Activated CD8-positive, alpha-beta memory T cell treated with anti-CD3 and anti-CD28 coated beads, Interleukin-2, amount 50 U/mL, for 1 hour (primary cell): ENCODE measurements at regions not wholly inside any gene's neighbourhood (a gene's known extent, or its start where the extent isn't known, plus 50 kb on each side); places are given as distances from the start of the nearest gene placed in this dataset.
A peak's percentile ranks its signal among the peaks of the same experiment; 100 is the strongest.

Experiments used
- DNase-seq: peaks from one replicate; pipeline ENCODE4 v3.0.0-alpha.2; 2020; ENCODE audit errors: extremely low read depth

GRCh38 chr12:3991798-3992580 lies 118.8 kb upstream of the PARP11 start:
- no peak for DNase-seq

GRCh38 chr12:3990501-3991280 lies 117.5 kb upstream of the PARP11 start:
- DNase-seq, result no peak

GRCh38 chr12:3989218-3989550 lies 116.0 kb upstream of the PARP11 start:
- DNase-seq, result no peak

DNA sequence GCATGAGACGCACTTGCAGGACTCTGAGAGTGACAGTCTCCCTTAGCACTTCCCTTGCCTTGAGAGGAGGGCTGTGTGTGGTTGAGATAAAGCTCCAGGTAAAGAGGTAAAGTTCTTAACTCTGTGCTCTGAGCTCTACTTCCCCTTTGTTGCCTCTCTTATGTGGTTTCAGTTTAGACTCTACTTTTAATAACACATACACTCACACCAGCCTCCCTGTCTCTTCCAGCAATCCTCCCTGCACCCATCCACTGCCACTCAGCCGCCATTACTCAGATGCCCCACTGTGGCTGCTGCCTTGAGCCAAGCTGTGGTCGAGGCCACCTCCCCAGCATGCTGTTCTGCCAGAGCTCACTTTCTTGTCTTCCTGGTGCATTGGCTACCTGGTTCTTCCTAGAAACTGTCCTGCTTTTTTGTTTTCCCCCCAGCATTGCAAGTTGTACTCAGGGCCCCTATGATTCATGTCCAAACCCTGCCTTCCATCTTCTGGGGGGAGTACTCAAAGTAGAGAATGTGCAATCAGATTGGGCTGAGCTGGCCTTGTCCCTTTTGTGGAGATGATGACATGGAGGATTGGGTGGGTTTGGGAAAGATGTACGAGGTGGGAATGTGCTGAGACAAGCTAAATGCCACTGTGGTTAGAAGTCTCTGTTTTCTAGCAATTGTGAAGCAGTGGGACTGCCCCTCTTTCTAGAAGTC lies 115.5 kb upstream of the PARP11 start:
- no peak for DNase-seq

DNA sequence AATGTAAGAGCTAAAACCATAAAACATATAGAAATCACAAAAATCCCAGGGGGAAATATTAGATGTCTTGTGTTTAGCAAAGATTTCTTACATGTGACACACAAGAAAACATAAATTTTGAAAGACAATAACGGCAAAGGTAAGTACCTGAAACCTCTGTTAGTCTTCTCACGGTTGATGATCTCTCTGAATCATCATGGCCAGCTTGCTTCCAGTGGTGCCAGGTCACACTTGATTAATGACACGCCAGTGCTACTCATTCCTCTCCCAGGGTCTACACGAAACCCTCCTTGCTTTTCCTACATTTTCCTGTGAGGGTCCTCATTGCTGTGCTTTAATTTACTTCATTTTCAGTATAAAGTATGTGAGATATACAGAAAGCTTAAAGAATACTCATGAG lies 114.4 kb upstream of the PARP11 start:
- no peak for DNase-seq

DNA sequence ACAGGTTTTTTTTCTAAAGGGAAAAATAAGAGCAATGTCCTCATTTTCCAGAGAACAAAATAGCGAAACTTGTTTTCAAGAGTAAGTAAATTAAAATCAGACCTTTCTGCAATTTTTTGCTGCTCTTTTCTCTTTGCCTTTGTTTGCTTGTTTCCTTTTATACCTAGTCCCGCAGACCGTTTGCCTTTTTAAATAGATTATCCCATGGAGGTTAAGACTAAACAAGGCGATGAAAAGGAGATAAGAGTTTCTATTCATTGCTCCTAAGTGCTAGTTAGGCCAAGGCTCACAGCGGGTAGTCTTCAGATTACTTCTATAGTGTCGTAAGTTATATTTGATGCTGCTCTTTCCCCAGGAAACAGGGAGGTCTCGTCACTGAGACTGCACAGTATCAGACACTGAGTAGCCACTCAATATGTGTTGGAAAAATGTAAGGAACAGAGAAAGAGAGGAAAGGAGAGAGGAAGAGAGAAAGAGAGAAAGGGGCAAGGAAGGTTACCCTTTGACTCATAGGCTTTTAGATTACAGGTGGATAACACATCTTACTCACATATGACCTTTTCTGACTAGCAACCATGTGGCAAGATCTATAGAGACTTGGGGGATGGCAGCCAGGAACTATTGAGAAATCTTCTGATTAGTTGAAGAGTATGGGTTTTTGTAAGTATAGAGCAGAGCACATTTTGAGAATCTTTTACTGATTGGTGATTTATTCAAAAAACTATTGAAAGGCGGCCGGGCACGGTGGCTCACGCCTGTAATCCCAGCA lies 107.5 kb upstream of the PARP11 start:
- DNase-seq, result no peak

DNA sequence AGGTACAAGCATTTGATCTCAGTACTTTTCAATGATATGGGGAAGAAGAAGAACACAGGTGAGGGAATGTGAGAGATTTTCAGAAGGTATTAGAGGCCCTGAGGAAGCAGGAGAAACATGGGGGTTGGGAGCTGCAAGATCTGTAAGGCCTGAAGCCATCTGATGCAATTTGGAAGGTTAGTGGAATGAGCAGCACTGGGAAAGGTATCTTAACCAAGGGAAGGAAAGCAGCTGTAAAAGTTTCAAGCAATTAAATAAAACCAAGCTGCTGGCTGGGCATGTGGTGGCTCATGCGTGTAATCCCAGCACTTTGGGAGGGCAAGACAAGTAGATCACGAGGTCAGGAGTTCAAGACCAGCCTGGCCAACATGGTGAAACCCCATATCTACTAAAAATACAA lies 104.4 kb upstream of the PARP11 start:
- DNase-seq, result no peak

DNA sequence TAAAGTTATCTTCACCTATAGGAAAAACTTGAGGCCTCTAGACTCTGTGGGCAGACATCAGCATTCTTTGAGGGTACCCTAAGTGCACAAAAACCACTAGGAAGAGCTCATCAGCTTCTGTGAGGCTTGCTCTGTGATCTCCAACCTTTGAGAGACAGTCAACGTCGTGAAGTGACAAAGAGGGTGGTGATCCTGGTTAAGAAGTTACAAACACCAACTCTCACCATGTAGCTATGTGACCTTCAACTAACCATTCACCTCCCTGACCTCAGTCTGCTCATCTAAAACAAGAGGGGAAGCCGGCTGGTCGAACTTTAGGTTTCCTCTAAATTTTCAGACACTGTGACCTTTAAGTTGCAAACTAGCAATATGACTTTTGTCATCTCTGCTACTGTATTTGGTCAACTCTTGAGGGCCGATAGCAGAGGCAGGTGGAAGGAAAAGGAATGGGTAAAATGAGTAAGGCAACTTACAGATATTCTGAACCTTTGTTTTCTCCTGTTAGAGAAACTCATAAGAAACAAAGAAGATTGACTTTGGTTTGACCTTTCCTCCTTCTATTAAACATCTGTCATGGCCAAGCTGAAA lies 103.2 kb upstream of the PARP11 start:
- DNase-seq, result no peak

GRCh38 chr12:3975652-3976051 lies 102.5 kb upstream of the PARP11 start:
- no peak for DNase-seq

- no peak for DNase-seq
Measured at GRCh38 chr12:3974883-3975282, 101.7 kb upstream of the PARP11 start.

GRCh38 chr12:3973973-3974644 lies 100.9 kb upstream of the PARP11 start:
- DNase-seq, result no peak

GRCh38 chr12:3973269-3973884 lies 100.2 kb upstream of the PARP11 start:
- no peak for DNase-seq

- DNase-seq, result no peak
Measured at GRCh38 chr12:3972576-3972975, 99.4 kb upstream of the PARP11 start.

- DNase-seq, result no peak
Measured at GRCh38 chr12:3968523-3968922, 95.3 kb upstream of the PARP11 start.

DNA sequence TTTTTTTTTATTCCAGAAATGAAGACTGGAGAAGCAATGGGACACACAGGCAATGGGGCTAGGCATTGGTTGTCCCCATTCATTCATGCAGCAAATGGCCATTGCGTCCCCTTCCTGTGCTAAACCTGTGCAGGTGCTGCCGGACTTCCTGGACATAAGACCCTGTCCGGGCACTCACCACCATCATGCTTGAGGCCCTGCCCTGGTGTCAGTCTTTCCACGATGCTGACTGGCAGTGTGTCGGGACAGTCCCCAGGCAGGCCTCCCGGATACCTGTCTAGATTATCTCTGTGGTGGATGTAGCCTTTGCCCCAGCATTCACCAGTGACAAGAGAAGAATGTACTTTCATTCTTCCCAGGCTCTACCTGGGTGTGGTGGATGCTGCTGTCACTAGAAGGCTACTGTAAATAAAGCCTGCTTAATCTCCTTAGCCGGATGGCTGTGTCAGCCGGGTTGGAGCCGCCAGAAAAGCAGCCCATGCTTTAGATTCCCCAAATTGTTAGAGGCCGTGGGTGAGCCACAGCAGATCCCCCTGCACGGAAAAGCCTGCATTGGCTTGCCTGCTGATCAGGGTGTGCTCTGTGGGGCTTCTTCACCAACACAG lies 94.5 kb upstream of the PARP11 start:
- no peak for DNase-seq

GRCh38 chr12:3966376-3966775 lies 93.2 kb upstream of the PARP11 start:
- no peak for DNase-seq

GRCh38 chr12:3965046-3965445 lies 91.8 kb upstream of the PARP11 start:
- no peak for DNase-seq

GRCh38 chr12:3964439-3964838 lies 91.2 kb upstream of the PARP11 start:
- no peak for DNase-seq

DNA sequence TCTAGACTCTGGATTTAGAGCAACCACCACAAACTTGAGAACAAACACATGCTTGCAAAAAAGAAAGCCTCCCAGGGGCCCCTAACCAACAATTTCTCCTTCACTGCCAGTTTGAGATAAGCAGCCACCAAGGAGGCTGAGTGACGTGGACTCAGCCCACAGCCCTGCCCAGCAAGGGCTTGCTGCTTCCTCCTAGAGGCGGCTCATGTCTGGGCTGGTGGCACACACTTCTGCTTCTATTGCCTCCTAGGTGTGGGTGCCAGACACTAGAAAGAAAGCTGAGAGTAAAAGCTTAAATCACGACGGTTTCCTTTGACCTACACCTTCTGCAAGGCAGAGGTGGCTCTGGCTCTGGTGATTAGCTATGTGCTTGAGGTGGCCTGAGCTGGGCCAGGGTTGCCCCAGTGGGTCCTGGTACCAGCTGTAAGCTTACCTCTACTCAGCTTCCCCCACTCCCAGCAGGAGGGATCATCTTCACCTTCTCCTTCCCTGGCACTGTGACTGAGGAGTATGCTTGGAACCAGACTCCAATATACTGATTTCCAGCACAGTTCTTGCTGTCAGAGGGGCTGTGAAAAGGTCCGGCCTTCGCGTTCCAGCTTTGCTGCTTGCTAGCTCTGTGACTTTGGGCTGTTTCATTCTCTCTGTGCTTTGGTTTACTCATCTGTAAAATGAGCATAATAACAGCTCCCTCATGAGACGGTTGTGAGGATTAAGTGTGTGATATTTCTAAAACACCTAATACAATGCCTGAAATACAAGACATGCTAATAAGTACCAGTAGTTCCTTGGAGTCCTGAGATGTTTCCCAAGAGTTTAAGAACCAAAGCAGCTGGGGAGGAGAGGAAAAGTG lies 89.7 kb upstream of the PARP11 start:
- DNase-seq, result peak; percentile 50
